Vagina (tissue), 2 donors: ENCODE measurements at regions not wholly inside any gene's neighbourhood (a gene's known extent, or its start where the extent isn't known, plus 50 kb on each side); places are given as distances from the start of the nearest gene placed in this dataset.

Experiments used
- DNase-seq, 2 donors: peaks; one replicate each; pipeline ENCODE4 v3.0.0-alpha.2; 2017; ENCODE audit errors: extremely low spot score in 2 of 2
- H3K27ac ChIP-seq: fragments of 200-600 bp; sonication (generic); one replicate; pipeline ENCODE4 v1.5.1; 2019
- H3K27me3 ChIP-seq: fragments of 200-600 bp; sonication (generic); one replicate; pipeline ENCODE4 v1.5.1; 2019
- H3K36me3 ChIP-seq, 2 donors: fragments of 200-600 bp; sonication (generic); one replicate each; pipeline ENCODE4 v1.5.1; 2017 to 2019
- H3K4me1 ChIP-seq: fragments of 200-600 bp; sonication (generic); one replicate; pipeline ENCODE4 v1.5.1; 2019
- H3K4me3 ChIP-seq, 2 donors: fragments of 200-600 bp; sonication (generic); 1 replicate in 1 of 2; 2 replicates in 1 of 2; pipeline ENCODE4 v1.5.1; 2016 to 2019
- H3K9me3 ChIP-seq: fragments of 200-600 bp; sonication (generic); one replicate; pipeline ENCODE4 v1.5.1; 2019
- POLR2A ChIP-seq, 2 donors: fragments of 450-650 bp; IDR thresholded peaks; one replicate each; pipeline ENCODE4 v1.6.1; 2017; ENCODE audit warnings: antibody characterized with exemption in 2 of 2, mild to moderate bottlenecking in 2 of 2, moderate library complexity in 2 of 2
- POLR2AphosphoS5 ChIP-seq, 2 donors: sonication (generic); formaldehyde crosslinking; IDR thresholded peaks; one replicate each; pipeline ENCODE4 v1.9.0; 2017; ENCODE audit warnings: antibody characterized with exemption in 2 of 2, mild to moderate bottlenecking in 2 of 2, low read depth in 1 of 2; ENCODE audit not compliant: insufficient read depth in 1 of 2
- intact Hi-C: fragments of 100-400 bp; cut with DNase I; formaldehyde crosslinking; loops from one replicate; pipeline ENCODE4 v1.15.1; 2023
- TF ChIP-seq, protein P1 (sequence below), 3 experiments: fragments of 450-650 bp in 2 of 3; fragments of 200-600 bp in 1 of 3; sonication (generic) in 1 of 3; IDR thresholded peaks; one replicate each; pipeline ENCODE4 v1.5.1; 2017 to 2019; ENCODE audit warnings: antibody characterized with exemption in 3 of 3, mild to moderate bottlenecking in 2 of 3, moderate library complexity in 2 of 3

DNA sequence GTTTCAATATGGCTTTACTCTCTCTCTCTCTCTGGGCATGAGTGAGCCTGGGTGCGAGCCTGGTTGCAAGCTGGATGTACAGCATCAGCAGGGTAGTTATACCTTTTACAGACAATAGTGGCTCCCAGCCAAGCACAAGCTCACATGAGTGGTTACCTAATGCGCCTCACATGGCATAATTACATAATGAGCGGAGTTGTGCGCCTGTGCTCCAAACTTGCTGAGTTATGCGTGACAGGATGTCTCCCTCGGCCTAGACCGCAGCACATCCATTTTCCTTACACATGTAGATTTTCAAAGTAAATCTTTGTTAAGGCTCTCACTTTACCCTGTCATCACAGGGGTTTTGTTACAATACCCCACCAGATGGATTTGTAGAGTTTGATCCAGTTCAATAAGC lies 233.5 kb upstream of the WWC1 start:
- Histone ChIP-seq H3K36me3 (no peaks in the 10 kb centered on the region), H3K27ac (no peak overlapping the region), H3K4me1 (no peaks in the 10 kb centered on the region), H3K27me3 (no peaks in the 10 kb centered on the region), H3K9me3 (no peaks in the 10 kb centered on the region), H3K4me3 (no peak overlapping the region)
- TF ChIP-seq, protein P1, sequence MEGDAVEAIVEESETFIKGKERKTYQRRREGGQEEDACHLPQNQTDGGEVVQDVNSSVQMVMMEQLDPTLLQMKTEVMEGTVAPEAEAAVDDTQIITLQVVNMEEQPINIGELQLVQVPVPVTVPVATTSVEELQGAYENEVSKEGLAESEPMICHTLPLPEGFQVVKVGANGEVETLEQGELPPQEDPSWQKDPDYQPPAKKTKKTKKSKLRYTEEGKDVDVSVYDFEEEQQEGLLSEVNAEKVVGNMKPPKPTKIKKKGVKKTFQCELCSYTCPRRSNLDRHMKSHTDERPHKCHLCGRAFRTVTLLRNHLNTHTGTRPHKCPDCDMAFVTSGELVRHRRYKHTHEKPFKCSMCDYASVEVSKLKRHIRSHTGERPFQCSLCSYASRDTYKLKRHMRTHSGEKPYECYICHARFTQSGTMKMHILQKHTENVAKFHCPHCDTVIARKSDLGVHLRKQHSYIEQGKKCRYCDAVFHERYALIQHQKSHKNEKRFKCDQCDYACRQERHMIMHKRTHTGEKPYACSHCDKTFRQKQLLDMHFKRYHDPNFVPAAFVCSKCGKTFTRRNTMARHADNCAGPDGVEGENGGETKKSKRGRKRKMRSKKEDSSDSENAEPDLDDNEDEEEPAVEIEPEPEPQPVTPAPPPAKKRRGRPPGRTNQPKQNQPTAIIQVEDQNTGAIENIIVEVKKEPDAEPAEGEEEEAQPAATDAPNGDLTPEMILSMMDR (IDR thresholded peaks at IDR 0.05) = no peak
- no peak for TF ChIP-seq POLR2A (IDR thresholded peaks at IDR 0.05)
- no peak for TF ChIP-seq POLR2AphosphoS5 (IDR thresholded peaks at IDR 0.05; ENCODE audit: insufficient read depth in 1 of 2, low read depth in 1 of 2)
- intact Hi-C loops = no loop called here
- DNase-seq = no peak

DNA sequence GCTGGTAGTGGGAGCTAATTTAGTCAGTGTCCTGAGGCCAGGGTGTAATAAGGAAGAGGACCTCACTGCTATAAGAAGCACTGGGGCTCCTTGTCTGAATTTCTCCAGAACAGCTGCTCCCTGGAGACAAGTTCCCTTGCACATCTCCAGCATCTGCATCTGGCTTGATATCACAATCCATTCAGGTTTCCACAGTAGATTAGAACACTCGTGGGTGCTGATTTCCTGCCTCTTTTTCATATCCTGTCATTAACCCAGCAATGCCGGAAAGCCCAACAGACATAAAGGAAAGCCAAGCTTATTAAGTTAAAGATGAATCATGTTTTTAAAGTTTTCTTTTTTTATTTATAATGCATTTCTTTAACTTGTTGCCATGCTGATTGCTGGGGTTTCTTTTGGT lies 232.3 kb upstream of the WWC1 start:
- Histone ChIP-seq H3K27ac (no peak overlapping the region), H3K36me3 (no peaks in the 10 kb centered on the region), H3K27me3 (no peaks in the 10 kb centered on the region), H3K4me1 (no peaks in the 10 kb centered on the region), H3K4me3 (no peak overlapping the region), H3K9me3 (no peaks in the 10 kb centered on the region)
- DNase-seq = no peak
- no peak for TF ChIP-seq POLR2A (IDR thresholded peaks at IDR 0.05)
- TF ChIP-seq, protein P1 (IDR thresholded peaks at IDR 0.05) = no peak
- no peak for TF ChIP-seq POLR2AphosphoS5 (IDR thresholded peaks at IDR 0.05; ENCODE audit: insufficient read depth in 1 of 2, low read depth in 1 of 2)
- intact Hi-C loops = no loop called here

DNA sequence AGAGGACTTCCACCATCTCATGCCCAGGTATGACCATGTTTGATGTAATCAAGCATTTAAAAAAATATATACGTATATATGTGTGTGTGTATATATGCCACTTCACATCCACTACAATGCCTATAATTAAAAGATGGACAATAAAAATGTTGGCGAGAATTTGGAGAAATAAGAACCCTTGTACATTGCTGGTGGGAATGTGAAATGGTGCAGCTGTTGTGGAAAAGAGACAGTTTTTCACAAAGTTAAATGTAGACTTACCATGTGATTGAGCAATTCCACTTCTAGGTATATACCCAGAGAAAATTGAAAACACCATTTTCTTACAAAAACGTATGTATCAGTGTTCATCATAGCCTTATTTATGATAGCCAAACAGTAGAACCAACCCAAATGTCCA lies 229.2 kb upstream of the WWC1 start:
- H3K9me3 ChIP-seq = no peaks in the 10 kb centered on the region
- no peak overlapping the region for H3K4me3 ChIP-seq
- no peaks in the 10 kb centered on the region for H3K27me3 ChIP-seq
- no peaks in the 10 kb centered on the region for H3K4me1 ChIP-seq
- no peak overlapping the region for H3K27ac ChIP-seq
- DNase-seq = no peak
- H3K36me3 ChIP-seq = no peaks in the 10 kb centered on the region
- intact Hi-C loops = no loop called here
- TF ChIP-seq POLR2AphosphoS5 (IDR thresholded peaks at IDR 0.05; ENCODE audit: insufficient read depth in 1 of 2, low read depth in 1 of 2) (no peak), POLR2A (IDR thresholded peaks at IDR 0.05) (no peak)
- TF ChIP-seq, protein P1 (IDR thresholded peaks at IDR 0.05) = no peak

DNA sequence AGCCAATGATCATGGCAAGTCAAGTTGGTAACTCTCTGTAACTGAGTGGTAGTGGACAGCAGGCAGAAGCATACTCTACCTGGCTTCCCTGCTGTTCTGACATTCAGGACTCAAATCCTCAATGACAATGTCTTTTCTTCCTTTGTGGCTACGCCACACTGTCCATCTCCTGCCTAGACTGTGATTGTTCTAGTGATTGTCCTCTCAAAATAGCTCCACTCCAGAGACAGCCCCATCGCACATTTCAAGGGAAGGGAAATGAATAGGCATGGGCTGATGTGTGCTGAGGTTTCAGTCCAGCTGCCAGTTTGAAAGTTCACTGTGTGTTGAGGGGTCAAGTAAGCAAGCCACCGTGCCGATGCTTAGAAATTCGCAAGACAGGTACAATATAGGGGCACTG lies 227.0 kb upstream of the WWC1 start:
- H3K9me3 ChIP-seq = no peaks in the 10 kb centered on the region
- H3K27ac ChIP-seq = no peak overlapping the region
- H3K4me3 ChIP-seq = no peak overlapping the region
- intact Hi-C loops = no loop called here
- H3K36me3 ChIP-seq = no peaks in the 10 kb centered on the region
- no peaks in the 10 kb centered on the region for H3K27me3 ChIP-seq
- no peaks in the 10 kb centered on the region for H3K4me1 ChIP-seq
- no peak for DNase-seq
- TF ChIP-seq POLR2A (IDR thresholded peaks at IDR 0.05) (no peak), POLR2AphosphoS5 (IDR thresholded peaks at IDR 0.05; ENCODE audit: insufficient read depth in 1 of 2, low read depth in 1 of 2) (no peak)
- TF ChIP-seq, protein P1 (IDR thresholded peaks at IDR 0.05) = no peak

DNA sequence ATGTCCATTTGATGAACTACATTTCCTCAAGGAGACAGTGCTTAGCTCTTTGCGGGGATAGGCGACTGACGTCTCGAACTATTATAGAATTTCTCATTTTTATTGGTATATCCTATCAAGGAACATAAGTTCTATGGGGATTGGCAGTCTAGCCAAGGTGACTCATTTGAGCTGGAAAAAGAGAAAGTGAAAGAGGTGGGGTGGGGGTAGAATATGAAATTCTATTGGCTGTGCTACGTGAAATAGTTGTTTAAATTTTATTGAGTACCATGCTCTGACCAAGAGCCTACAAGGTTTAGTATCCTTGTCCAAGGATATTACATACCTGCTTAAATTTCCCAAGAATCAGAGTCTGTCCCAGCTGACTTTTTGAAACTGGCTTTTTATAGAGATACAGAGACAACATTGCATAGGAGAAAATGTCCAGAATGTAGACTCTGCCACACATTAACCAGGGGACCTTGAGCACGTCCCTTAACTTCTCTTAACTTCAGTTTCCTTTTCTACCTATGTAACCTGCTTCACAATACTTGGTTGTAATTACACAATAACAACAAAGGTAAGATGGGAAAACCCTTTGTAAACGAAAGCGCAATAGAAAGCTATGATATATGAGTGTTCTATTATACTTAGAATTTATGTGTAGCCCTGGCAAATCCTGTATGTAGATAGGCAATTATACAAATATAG lies 226.4 kb upstream of the WWC1 start:
- intact Hi-C loops = no loop called here
- Histone ChIP-seq H3K27me3 (no peaks in the 10 kb centered on the region), H3K9me3 (no peaks in the 10 kb centered on the region), H3K4me1 (no peaks in the 10 kb centered on the region), H3K4me3 (no peak overlapping the region), H3K27ac (no peak overlapping the region), H3K36me3 (no peaks in the 10 kb centered on the region)
- TF ChIP-seq POLR2A (IDR thresholded peaks at IDR 0.05) (no peak), POLR2AphosphoS5 (IDR thresholded peaks at IDR 0.05; ENCODE audit: insufficient read depth in 1 of 2, low read depth in 1 of 2) (no peak)
- TF ChIP-seq, protein P1 (IDR thresholded peaks at IDR 0.05) = no peak
- no peak for DNase-seq
